Globus pallidus (tissue), 1 donor: ENCODE measurements at regions not wholly inside any gene's neighbourhood (a gene's known extent, or its start where the extent isn't known, plus 50 kb on each side); places are given as distances from the start of the nearest gene placed in this dataset.
A peak's percentile ranks its signal among the peaks of the same experiment; 100 is the strongest.
"Not testable (repeated sequence)": the region's sequence is repeated elsewhere in the genome, so short reads cannot be mapped to it uniquely, and the experiment has no call there.

ENCODE experiments used
- DNase-seq: peaks from one replicate; pipeline ENCODE4 v3.0.0-alpha.2; 2015; ENCODE audit warnings: low spot score

- DNase-seq: not testable (repeated sequence)
Observed at GRCh38 chr5:155714435-155714834, 612.5 kb upstream of the SGCD start.

DNA sequence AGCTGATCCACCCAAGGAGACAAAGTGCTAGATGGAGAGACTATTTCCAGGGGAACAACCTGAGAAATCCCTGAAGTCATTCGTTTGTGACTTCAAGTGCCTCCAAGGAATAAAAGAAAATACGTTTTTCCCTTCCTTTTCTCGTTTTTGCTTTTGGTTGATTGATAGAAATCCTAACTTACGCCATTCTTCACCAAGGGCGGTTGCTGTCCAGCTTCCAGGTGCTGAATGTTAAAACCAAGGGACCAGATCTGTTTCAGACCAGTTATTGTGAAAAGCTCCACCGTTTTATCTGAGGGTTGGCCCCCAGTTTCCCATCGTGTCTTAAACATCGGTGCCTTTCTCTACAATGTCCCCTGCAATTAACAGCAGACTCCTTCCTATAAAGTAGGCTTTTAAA lies 600.7 kb upstream of the SGCD start:
- DNase-seq: no peak

DNA sequence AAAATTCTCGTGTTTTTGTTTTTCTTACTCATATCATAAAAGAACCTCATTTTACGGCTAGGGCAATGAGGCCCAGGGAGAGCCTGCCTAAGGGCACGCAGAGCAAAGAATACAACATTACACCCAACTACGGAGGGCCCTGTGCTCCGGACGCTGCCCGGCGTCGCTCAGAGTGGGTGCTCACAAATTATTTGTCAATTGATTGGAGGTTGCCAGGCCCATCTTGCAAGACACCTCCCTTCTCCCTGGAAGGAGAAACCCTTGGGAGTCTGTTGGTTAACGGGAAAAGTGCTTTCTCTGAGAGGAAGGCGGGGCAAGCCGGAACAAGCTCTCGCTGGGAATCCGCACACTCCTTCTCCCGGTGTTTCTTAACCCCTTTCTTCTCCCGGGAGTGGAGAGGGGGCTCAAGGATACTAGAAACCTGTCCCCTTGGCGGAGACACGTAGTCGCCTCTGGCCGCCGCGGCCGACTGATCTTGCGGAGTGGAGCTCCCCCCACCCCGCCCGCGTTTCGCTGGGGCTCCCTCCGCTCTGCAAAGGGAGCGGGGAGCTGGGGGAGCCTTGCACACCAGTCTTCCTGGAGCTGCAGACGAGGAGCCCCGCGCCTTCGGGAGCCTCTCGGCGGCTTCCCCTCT lies 599.3 kb upstream of the SGCD start:
- no peak for DNase-seq

- DNase-seq: peak; percentile 33
Observed at GRCh38 chr5:155728146-155728856, 598.7 kb upstream of the SGCD start.

DNA sequence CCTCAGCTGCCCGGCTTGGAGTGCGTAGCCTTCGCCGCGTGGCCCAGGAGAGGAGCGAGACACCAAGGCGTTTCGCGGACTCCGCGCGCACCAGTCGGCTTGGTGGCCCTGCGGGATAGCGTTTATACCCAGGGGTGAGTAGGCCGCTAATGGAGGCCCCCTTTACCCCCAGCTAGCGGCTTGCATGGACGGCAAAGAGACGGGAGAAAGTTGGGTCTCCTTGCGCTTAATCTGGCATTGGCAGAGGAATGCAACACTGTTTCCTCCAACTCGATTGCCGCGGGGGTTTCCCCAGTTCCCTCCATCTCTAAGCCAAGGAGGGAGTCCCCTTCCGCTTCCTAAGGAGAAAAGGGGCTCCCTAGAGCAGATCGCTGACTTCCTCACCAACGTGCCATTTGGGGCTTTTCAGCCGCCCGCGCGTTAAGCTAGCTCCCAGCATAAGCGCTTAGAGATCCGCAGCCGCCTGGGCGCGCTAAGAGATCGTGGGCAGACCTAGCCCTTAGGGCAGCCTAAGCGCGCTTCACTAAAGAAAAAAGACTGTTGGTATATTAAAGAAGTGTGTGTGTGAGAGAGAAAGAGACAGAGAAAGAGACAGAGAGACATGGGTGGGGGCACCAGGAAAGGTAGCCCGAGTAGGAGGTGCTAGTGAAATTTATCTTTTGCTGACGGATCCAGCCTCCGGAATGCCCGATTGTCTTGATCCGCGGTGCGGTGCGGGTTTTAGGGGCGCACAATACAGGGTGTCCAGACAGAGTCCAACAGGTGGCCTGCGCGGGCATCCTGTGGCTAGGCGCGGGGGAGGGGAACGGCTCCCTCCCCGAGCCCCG lies 597.9 kb upstream of the SGCD start:
- peak; percentile 47 for DNase-seq

GRCh38 chr5:155729684-155730059 lies 597.3 kb upstream of the SGCD start:
- peak; percentile 81 for DNase-seq

DNA sequence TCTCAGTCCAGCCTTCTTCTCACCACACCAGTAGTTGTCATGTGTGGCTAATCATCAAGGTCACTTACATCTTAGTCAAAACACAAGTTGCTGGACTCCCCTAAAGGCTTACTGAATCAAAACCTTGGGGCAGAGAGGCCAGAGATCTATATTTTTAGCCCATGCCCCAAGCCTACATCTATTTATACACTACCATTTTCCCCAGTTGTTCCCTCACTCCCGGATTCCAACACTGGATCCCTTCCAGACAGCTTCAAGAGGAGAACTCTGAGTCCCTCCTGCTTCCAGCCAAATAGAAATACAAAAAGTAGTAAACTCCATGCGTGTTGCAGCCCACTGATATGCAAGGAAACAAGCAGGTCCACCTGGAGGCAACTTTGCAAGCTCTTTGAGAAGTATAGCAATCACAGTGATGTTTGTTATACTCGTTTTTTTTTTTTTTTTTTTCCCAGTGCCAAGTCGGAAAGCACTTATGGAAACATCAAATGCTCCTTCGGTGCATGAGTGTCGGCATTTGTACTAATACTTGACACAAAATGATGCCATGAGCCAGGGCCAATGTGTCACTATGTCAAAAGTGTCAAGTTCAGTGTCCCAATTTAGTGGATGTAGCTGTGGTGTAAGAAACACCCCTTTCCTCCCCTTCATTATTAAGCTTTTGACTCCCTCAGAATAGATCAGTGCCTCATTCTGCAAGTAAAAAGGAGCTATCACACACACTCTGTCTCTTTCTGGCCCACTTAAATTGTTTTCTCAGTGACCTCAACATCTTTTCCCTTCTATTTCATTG lies 594.2 kb upstream of the SGCD start:
- no peak for DNase-seq

DNA sequence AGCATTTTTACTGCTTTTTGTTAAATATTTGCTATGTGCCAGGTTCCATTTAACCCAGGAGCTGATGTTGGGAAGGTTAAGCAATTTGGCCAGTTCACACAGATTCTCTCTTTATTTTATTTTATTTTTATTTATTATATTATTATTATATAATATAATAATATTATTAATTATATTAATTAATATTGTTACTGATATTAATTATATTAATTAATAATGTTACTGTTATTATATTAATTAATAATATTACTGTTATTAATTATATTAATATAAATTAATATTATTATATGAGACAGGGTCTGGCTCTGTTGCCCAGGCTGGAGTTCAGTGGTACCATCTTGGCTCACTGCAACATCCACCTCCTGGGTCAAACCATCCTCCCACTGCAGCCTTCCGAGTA lies 593.0 kb upstream of the SGCD start:
- no peak for DNase-seq

DNA sequence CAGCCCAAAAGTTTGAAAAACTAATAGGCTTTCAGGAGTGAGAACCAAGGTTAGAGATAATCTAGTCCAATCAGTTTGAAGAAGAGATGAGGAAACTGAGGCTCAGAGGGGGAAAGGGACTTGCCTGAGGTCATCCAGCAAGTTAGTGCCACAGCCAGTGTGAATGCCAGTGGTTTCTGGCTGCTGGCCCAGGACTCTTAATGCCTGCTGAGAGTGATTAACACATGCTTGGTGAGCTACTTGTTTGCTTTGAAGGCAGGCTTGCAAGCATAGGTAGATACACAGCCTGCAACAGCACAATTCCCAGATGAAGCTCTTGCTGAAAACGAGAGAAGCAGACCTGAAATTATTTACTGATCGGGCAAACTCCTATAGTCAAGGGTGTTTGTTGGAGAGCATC lies 591.6 kb upstream of the SGCD start:
- no peak for DNase-seq

GRCh38 chr5:155738616-155739015 lies 588.3 kb upstream of the SGCD start:
- DNase-seq: no peak

DNA sequence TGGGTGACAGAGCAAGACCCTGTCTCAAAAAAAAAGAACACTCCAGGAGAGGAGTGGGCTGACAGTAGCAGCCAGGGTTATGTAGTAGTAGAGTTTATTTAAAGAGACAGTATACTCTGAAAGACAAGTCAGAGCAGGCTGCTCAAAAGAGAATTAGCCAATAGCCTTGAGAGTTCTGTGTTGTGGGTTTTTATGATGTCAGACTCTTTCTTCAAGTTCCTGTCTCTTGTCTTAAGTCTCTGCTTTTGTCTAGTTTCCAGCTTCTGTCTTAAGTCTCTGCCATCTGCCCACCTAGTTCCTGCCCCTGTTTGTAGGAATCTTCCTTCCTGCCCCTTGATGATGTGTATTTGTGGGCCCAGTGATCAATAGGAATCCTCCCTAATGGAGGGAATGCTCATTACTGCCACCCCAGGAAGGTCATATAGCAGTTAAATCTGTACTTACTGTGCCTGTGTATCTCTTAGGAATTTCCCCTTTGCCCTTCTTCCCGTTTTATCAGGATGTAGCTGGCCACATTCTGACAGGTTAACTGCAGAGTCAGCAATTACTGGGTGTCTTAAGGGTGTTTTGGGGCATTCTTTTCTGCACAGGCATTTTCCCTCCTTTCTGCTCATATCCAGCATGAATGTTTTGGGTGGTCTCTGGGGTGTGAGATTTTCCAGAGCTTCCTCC lies 580.5 kb upstream of the SGCD start:
- no peak for DNase-seq

DNA sequence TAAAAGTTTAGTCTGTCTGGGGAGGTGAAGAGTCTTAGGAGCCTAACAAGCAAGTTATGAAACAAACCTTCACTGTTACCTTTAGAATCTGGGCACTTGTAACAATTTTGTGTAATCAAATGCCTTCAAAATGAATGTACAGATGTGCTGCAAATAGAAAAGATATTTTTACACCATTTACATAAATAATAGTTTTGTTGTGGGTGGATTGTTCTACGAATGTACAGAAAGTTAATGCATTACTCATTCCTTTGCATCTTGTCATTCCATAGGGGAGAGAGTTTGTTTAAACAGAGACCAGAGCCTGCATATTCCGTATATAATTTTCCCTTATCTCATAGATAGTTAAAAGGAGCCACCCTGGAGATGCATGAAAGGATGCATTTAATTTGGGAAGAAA lies 576.9 kb upstream of the SGCD start:
- no peak for DNase-seq

DNA sequence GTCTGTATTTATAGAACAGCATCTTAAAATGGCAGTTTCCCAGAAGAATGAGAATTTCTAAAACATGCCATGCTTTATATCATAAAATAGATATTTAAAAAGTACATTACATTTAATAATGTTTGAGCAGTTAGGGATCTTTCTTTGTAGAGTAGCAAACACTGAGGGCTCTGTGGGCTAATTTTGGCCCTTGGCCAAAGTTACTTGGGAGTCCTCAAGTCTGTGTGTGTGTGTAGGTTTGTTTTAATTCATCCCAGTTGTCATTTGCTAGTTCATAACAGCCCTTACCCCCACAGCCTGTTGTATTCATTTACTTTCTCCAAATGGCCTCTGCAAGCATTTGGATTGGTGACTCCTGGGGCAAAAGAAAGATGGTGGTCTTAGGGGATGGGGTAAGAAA lies 576.4 kb upstream of the SGCD start:
- DNase-seq: no peak

DNA sequence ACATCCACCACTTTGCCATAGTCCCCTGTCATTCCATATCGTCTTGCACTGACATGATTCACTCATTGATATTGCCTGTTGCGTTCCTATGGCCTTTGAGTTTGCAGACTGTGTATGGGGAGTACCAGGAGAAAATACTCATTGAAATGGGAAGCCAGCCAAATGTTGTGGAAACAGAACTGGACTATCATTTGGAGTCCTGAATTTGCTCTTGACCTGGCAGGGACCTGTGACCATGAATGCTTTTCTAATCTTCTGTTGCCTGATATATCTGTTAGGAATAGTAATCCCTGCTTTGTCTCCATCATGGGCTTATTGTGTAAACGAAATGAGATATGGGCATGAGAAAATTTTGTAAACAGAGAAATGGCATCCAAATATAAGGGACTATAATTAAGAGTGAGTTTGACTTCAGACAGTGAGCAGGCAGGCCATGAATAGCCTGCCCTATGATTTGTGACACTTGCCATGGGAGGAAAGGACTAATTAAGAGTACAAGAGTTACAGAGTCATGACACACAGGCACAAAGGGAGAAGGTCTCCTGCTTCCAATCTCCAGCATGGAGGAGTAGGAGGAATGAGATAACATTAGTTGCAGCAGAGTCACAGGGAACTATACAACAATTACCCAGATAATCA lies 572.9 kb upstream of the SGCD start:
- DNase-seq: no peak

GRCh38 chr5:155759252-155759651 lies 567.7 kb upstream of the SGCD start:
- DNase-seq: no peak

GRCh38 chr5:155759984-155760383 lies 567.0 kb upstream of the SGCD start:
- DNase-seq: no peak

GRCh38 chr5:155761502-155761901 lies 565.5 kb upstream of the SGCD start:
- DNase-seq: no peak

- DNase-seq: no peak
Observed at GRCh38 chr5:155765715-155766114, 561.2 kb upstream of the SGCD start.

DNA sequence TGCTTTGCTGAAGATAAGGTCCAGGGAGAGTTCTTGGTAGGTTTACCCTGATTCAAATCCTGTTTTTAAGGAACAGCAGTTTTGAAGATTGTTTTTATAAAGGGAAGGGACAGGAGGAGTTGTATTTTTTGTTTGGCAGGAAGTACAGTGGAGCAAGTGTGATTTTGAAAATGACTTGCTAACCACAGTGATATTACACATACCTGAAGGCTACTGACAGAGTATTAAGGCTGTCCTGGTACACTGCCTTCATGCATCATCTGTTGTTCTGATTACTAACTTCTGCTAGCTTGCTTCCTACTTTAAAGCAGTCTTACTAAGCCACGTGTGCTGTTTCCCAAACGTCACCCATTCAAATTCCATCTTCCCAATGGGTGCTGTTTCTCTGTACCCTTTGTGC lies 559.5 kb upstream of the SGCD start:
- no peak for DNase-seq

- DNase-seq: no peak
Observed at GRCh38 chr5:155768332-155768731, 558.6 kb upstream of the SGCD start.

DNA sequence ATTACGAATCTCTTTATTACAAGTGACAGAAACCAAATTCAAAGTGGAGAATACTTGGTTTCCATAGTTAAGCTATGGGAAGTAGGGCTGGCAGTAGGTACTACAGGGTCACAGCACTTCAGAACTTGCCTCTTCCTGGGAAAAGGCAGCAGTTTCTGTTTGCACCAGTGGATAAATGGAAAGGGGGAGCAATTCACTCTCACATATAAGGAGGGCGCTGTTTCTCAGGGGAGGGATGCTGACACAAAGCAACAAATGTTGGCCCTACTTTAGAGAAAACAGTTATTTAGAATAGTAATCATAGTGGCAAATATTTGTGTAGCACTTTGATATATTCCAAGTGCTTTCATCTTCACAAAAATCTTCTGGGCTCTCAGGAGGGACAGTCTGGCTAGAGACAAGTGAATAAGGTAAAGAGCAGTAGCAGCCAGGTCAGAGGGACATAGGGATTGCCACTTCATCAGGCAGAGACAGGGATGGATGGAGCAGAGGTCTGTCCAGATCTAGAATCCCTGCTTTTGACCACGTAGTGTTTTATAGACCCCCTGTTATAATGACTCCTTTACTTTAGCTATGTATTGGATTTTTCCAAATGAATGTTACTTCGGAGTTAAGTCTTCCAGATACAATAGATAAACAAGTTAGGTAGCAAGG lies 554.8 kb upstream of the SGCD start:
- DNase-seq: no peak
